ENCODE measurements at regions not wholly inside any gene's neighbourhood (a gene's known extent, or its start where the extent isn't known, plus 50 kb on each side); places are given as distances from the start of the nearest gene placed in this dataset.

DNA sequence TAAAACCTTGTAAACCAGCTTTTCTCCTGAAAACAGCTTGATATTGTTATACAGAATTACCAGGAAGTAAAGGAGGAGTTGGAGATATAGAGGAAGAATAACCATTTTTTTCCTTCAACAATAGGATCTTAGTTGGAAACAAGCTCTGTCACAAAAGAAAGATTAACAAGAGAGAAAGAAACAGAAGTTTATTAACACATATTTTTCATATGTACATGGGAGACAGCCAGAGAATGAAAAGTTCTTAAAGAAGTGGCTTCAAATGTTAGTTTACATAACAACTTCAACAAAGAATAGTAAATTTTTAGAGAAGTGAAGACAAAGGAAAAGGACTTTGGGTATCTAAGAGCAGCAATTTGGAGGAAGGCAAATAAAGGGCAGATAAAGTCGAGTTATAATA, 94.9 kb upstream of the ANKRD50 start:
- no peak for DNase-seq (ENCODE audit: low read depth)

DNA sequence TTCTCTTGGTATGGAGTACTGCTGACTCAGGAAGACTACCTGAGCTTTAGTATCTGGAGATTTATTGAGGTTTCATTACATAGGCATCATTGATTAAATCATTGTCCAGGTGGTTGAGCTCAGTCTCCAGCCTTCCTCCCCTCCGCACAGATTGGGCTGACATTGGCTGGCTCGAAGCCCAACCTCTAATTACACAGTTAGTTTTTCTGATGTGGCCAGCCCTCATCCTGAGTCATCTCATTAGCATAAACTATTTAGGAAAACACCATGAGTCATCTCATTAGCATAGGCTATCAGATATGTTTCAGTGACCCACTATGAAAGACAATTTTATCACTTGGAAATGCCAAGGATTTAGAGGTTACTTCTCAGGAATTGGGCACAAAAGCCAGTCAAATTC, 93.9 kb upstream of the ANKRD50 start:
- DNase-seq (ENCODE audit: low read depth) = peak; percentile 74

DNA sequence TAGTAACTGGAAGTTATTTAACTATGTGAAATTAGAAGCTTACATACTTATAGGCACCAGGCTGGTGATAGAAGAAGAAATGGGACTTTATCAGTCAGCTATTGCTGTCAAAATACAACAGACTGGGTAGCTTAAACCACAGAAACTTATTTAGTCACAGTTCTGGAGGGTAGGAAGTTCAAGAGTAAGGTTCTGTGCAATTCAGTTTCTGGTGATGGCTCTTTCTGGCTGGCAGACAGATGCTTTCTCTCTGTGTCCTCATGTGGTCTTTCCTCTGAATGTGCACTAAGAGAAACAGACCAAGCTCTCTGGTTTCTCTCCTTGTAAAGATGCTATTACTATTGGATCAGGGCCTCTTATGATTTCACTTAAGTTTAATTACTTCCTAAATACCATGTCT, 92.1 kb upstream of the ANKRD50 start:
- no peak for DNase-seq (ENCODE audit: low read depth)

DNA sequence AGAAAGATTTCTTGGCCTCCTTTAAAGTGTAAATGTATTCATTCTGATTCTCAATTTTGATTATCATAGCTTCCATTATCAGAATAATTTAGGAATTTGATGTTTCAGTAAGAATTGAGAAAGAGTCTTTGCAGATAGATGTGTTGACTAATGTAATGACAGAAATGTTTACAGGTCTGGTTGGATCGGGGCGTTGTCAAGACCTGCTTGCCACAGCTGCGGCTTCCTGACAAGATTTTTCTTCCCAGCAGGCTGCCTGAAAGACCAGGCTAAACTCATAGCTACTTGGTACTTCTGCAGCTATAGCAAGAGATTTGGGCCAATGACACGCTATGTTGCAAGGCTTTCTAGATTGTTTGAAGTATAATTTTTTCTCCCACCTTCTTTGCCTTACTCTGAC, 91.5 kb upstream of the ANKRD50 start:
- no peak for DNase-seq (ENCODE audit: low read depth)

DNA sequence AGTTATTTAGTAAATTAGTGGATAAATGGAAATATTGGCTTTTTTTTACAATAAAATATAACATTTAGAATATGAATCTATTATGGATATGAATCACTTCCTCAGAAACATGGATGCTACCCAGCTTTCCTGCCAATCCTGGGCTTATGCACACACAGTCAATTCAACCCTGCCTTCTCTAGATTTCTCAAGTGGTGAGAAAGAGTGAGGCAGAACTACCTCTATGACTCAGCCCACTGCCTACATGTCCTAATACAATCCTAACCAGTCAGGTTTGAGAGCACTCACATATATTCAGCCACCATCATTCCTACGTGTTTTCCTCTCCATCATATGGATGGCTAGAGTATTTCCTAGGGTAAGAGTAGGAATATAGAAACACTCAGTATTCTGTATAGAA, 91.1 kb upstream of the ANKRD50 start:
- DNase-seq (ENCODE audit: low read depth) = peak; percentile 71

DNA sequence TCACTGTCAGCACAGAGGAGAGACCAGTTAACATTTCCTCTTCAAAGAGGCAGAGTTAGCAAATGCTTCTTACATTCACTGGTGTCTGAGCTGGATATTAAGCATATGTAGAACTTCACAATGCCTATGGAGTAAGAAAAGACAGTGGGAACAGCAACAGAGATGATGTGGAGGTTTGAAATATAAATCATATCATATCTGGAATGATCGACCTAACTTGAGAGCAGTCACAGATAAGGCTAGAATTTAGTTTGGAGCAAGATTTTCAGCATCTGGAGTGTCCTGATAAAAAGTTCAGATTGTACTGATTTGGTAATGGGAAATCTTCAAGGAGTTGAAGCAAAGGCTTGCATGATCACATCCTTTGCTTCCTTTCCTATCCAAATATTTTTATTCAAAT, 90.5 kb upstream of the ANKRD50 start:
- DNase-seq (ENCODE audit: low read depth) = no peak

DNA sequence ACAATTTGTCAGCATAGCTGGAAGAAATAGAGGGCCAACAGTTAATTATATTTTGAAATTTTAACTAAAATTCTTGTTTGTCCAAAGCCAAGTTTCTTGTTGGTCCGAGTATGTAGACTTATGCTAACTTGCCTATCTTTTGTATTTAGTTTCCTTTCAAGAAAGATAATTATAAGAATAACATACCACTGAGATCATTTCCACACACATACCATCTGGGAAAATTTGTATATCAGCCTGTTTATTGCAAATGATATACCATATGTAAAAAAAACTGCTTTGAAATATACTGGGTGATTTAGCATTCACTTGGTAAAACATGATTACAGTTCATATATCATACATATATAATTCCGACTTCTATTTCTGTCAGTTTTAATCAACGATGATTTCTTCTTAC, 84.7 kb upstream of the ANKRD50 start:
- no peak for DNase-seq (ENCODE audit: low read depth)

DNA sequence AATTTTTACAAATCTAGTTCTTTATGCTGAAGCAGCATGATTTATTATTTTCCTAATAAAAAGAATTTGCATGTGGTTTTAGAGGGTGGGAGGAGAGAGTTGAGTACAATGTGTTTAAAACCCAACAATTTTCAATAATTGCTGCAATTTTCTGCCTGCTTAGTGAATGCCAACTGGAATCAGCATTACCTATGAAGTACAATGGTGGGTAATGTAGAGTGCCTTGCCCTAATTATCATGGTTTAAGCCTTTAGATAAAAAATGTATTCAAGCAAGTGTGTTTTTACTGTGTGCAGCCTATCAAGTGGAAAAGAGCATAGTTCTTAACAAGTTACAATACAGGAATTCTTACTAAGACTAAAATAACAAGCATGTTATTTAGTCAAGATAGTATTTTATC, 77.9 kb upstream of the ANKRD50 start:
- DNase-seq (ENCODE audit: low read depth) = no peak

DNA sequence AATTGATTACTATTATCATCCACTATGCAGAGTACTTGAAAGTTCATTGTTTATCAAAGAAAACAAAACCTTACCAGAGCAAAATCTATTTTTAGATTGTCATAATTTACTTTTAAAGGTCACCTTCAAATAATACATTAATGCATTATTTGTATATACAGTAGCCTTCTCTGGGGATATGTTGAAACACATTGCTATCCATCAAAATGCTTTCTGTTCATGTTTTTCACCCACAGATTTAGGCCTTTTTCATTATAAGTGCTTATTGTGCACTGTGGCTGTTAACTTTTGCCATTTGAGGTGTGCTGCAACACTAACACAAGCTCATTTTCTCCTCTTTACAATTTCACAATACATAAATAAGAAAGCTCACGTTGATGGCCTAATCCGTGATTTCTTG, 74.1 kb upstream of the ANKRD50 start:
- DNase-seq (ENCODE audit: low read depth) = no peak

DNA sequence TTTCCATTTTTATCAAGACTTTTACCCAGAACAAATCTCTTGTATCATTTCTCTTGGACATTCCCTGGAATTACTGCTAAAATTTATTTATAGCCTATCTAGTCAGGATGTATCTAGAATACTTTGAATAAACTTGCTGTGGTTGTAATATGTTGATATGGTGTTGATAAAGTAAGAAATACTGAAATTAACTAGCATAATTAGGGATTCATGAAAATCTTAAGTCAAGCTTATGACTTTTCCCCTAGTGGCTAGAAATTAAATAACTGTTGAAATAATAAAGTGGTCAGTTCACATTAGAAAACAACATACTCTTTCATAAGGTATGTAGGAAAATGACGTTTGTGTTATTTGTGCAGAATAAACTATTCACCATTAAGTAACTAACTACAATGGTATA, 73.1 kb upstream of the ANKRD50 start:
- peak; percentile 2 for DNase-seq (ENCODE audit: low read depth)

DNA sequence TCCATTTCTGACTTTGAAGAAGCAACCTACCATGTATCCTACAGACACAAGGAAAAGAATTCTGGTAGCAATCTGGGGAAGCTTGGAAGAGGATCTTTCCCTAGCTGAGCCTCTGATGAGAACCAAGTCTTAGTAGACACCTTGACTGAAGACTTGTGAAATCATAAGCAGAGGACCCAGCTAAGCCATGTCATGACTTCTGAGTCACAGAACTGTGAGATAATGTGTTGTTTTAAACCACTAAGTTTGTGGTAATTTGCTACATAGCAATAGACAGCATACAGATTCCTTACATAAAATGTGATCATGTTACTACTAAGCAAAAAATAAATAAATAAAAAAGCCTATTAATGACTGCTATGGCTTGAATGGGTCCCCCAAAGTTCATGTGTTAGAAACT, 71.3 kb upstream of the ANKRD50 start:
- peak; percentile 24 for DNase-seq (ENCODE audit: low read depth)

DNA sequence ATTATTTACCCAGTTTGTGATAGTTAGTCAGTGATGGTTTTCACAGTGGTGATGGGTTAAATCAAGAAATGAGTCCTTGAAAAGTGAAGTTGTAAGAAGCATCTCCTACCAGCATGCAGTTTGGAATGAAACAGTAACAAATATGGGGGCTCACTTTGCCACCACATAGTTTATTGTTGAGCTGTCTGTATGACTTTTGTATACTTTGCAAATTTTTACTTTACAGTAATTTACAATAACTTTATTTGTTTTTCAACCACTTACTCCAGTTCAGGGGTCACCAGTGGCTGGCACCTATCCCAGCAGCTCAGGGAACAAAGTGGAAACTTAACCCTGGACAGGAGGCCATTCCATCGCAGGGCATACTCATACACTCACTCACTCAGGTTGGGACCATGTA, 64.5 kb upstream of the ANKRD50 start:
- DNase-seq (ENCODE audit: low read depth) = no peak

DNA sequence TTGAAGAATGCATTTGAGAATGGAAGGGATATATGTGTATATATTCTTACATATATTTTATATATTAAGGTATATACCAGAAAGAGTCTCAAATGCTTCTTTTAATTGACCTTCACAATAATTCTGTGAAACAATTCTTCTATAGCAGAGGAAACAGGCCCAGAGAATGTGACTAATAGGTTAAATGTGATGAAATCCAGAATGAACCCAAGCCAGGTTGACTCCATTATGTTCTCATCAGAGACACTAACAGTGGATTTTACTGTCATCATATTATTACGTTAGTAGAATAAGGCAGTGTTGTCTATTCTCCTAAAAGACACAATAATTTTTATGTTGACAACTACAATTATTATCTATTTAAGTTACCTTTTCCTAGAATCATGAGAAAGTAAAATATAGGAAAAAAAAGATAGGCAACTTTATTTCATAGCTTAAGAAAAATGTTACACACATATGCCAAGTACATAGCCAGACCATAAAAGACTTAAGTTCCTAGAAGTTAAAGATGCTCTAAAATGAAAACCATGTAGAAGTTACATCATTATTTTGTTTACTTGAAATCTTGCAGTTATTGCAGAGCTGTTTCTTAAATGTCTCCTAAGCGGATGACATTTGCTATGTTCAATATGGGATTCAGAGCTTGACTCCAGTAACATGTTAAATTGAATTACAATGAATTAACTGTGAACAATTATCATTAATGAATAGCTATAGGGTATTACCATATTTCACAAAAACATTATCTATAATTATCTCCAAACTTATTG, 56.2 kb upstream of the ANKRD50 start:
- DNase-seq (ENCODE audit: low read depth) = no peak

DNA sequence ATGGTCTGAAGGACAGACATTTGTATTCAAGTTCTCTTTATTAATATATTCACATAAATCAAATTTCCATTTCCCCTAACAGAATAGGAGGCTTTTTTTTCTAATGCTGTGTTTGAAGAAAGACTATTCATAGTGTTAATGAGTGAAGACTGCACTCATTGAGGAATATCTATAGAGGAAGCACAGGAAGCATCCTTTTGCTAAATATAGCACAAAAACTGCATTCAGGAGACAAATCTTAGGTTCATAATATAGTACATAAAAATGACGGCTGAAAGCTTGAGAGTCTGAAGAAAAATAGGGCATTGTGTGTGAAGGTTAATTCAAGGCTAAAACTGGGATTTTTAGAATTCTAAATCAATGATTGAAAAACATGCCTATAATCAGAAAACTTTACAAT, 50.4 kb upstream of the ANKRD50 start:
- no peak for DNase-seq (ENCODE audit: low read depth)
